Mucosa of rectum (tissue), 2 donors: ENCODE measurements at regions not wholly inside any gene's neighbourhood (a gene's known extent, or its start where the extent isn't known, plus 50 kb on each side); places are given as distances from the start of the nearest gene placed in this dataset.

Source experiments
- H3K27ac ChIP-seq, 2 donors: one replicate each; pipeline ENCODE4 v1.7.0; 2013; ENCODE audit warnings: inconsistent platforms in 2 of 2, low read depth in 2 of 2, low read length in 2 of 2
- H3K27me3 ChIP-seq, 2 donors: one replicate each; pipeline ENCODE4 v1.7.0; 2013; ENCODE audit warnings: low read length in 2 of 2; ENCODE audit not compliant: control insufficient read depth in 2 of 2, insufficient read depth in 2 of 2
- H3K36me3 ChIP-seq, 2 donors: one replicate each; pipeline ENCODE4 v1.7.0; 2013; ENCODE audit warnings: low read length in 2 of 2; ENCODE audit not compliant: control insufficient read depth in 2 of 2, insufficient read depth in 2 of 2
- H3K4me1 ChIP-seq, 2 donors: one replicate each; pipeline ENCODE4 v1.7.0; 2013; ENCODE audit warnings: low read length in 2 of 2, mild to moderate bottlenecking in 1 of 2; ENCODE audit not compliant: control insufficient read depth in 2 of 2, insufficient read depth in 2 of 2
- H3K4me3 ChIP-seq, 2 donors: one replicate each; pipeline ENCODE4 v1.7.0; 2013; ENCODE audit warnings: low read length in 2 of 2
- H3K9ac ChIP-seq, 2 donors: one replicate each; pipeline ENCODE4 v1.7.0; 2013; ENCODE audit warnings: low read length in 2 of 2, low read depth in 1 of 2, mild to moderate bottlenecking in 1 of 2
- H3K9me3 ChIP-seq, 2 donors: one replicate each; pipeline ENCODE4 v1.7.0; 2013; ENCODE audit warnings: low read length in 2 of 2; ENCODE audit not compliant: control insufficient read depth in 2 of 2
- donor health status: healthy.
- donor health status: Normal muscosa, but diverticular disease.

GRCh38 chr5:15008476-15008875, 136.9 kb upstream of the ANKH start:
- peaks cover 19 to 22% of the 10 kb centered on the region in 2 donors for H3K4me1 ChIP-seq
- peak overlapping the region; percentile 73 to 78 for H3K27ac ChIP-seq
- H3K27me3 ChIP-seq: no peaks in the 10 kb centered on the region
- H3K4me3 ChIP-seq: no peak overlapping the region
- H3K9me3 ChIP-seq: no peaks in the 10 kb centered on the region
- H3K36me3 ChIP-seq: no peaks in the 10 kb centered on the region
- no peak overlapping the region for H3K9ac ChIP-seq

GRCh38 chr5:15007646-15008045, 136.1 kb upstream of the ANKH start:
- Histone ChIP-seq H3K4me1 (peaks cover 19 to 22% of the 10 kb centered on the region in 2 donors), H3K4me3 (no peak overlapping the region), H3K36me3 (no peaks in the 10 kb centered on the region), H3K27me3 (no peaks in the 10 kb centered on the region), H3K9ac (no peak overlapping the region), H3K9me3 (no peaks in the 10 kb centered on the region), H3K27ac (no peak overlapping the region)

GRCh38 chr5:15004506-15004905, 132.9 kb upstream of the ANKH start:
- Histone ChIP-seq H3K27ac (no peak overlapping the region), H3K4me3 (no peak overlapping the region), H3K27me3 (no peaks in the 10 kb centered on the region), H3K9me3 (no peaks in the 10 kb centered on the region), H3K36me3 (no peaks in the 10 kb centered on the region), H3K4me1 (peaks cover 14 to 18% of the 10 kb centered on the region in 2 donors), H3K9ac (no peak overlapping the region)

- Histone ChIP-seq H3K4me1 (peaks cover 10 to 13% of the 10 kb centered on the region in 2 donors), H3K9me3 (no peaks in the 10 kb centered on the region), H3K9ac (no peak overlapping the region), H3K36me3 (no peaks in the 10 kb centered on the region), H3K27ac (no peak overlapping the region), H3K4me3 (no peak overlapping the region), H3K27me3 (no peaks in the 10 kb centered on the region)
Observed at GRCh38 chr5:15003511-15003920, 131.9 kb upstream of the ANKH start.

GRCh38 chr5:15002791-15003190, 131.2 kb upstream of the ANKH start:
- no peaks in the 10 kb centered on the region for H3K27me3 ChIP-seq
- H3K36me3 ChIP-seq: no peaks in the 10 kb centered on the region
- H3K4me1 ChIP-seq: peaks cover 3 to 6% of the 10 kb centered on the region in 2 donors
- no peak overlapping the region for H3K4me3 ChIP-seq
- no peaks in the 10 kb centered on the region for H3K9me3 ChIP-seq
- no peak overlapping the region for H3K27ac ChIP-seq
- H3K9ac ChIP-seq: no peak overlapping the region

- no peak overlapping the region for H3K4me3 ChIP-seq
- no peaks in the 10 kb centered on the region for H3K9me3 ChIP-seq
- no peak overlapping the region for H3K27ac ChIP-seq
- H3K27me3 ChIP-seq: no peaks in the 10 kb centered on the region
- H3K9ac ChIP-seq: no peak overlapping the region
- H3K4me1 ChIP-seq: peaks cover 0 to 3% of the 10 kb centered on the region in 2 donors
- no peaks in the 10 kb centered on the region for H3K36me3 ChIP-seq
Observed at GRCh38 chr5:15002173-15002572, 130.6 kb upstream of the ANKH start.

- Histone ChIP-seq H3K36me3 (no peaks in the 10 kb centered on the region), H3K4me1 (peaks cover 0 to 3% of the 10 kb centered on the region in 2 donors), H3K27me3 (no peaks in the 10 kb centered on the region), H3K9ac (no peak overlapping the region), H3K9me3 (no peaks in the 10 kb centered on the region), H3K4me3 (no peak overlapping the region), H3K27ac (no peak overlapping the region)
Observed at GRCh38 chr5:15001517-15001916, 129.9 kb upstream of the ANKH start.

- Histone ChIP-seq H3K9ac (no peak overlapping the region), H3K4me1 (peaks cover 0 to 7% of the 10 kb centered on the region in 2 donors), H3K36me3 (no peaks in the 10 kb centered on the region), H3K27me3 (no peaks in the 10 kb centered on the region), H3K4me3 (no peak overlapping the region), H3K27ac (no peak overlapping the region), H3K9me3 (no peaks in the 10 kb centered on the region)
Observed at GRCh38 chr5:14998491-14998890, 126.9 kb upstream of the ANKH start.

GRCh38 chr5:14996997-14997396, 125.4 kb upstream of the ANKH start:
- Histone ChIP-seq H3K4me3 (no peak overlapping the region), H3K27ac (no peak overlapping the region), H3K4me1 (peaks cover 0 to 7% of the 10 kb centered on the region in 2 donors), H3K9ac (no peak overlapping the region), H3K9me3 (no peaks in the 10 kb centered on the region), H3K27me3 (no peaks in the 10 kb centered on the region), H3K36me3 (no peaks in the 10 kb centered on the region)

GRCh38 chr5:14995229-14995628, 123.7 kb upstream of the ANKH start:
- peak overlapping the region; percentile 56 to 75 for H3K27ac ChIP-seq
- H3K27me3 ChIP-seq: no peaks in the 10 kb centered on the region
- peaks cover 0 to 7% of the 10 kb centered on the region in 2 donors for H3K4me1 ChIP-seq
- no peak overlapping the region for H3K9ac ChIP-seq
- H3K4me3 ChIP-seq: no peak overlapping the region
- H3K9me3 ChIP-seq: no peaks in the 10 kb centered on the region
- H3K36me3 ChIP-seq: no peaks in the 10 kb centered on the region
